ENCODE measurements at regions not wholly inside any gene's neighbourhood (a gene's known extent, or its start where the extent isn't known, plus 50 kb on each side); places are given as distances from the start of the nearest gene placed in this dataset.
"Not testable (repeated sequence)": the region's sequence is repeated elsewhere in the genome, so short reads cannot be mapped to it uniquely, and the experiment has no call there.

- H3K36me3 ChIP-seq (ENCODE audit: control insufficient read depth in 1 of 2, insufficient read depth in 2 of 2, low read length in 1 of 2): no peaks in the 10 kb centered on the region
- 55 to 58% methylated on average over 8 of the region's 8 CpGs for WGBS, 2 donors
- no peaks in the 10 kb centered on the region for H3K27me3 ChIP-seq (ENCODE audit: control insufficient read depth in 1 of 2, insufficient read depth in 2 of 2, low read length in 1 of 2)
- no peaks in the 10 kb centered on the region for H3K9me3 ChIP-seq (ENCODE audit: control insufficient read depth, low read length)
- no peak for ATAC-seq (ENCODE audit: low FRiP score)
- H3K4me3 ChIP-seq (ENCODE audit: low read length in 2 of 2): no peak overlapping the region
- no peak for DNase-seq
- intact Hi-C loops (cut with DNase I): no loop called here
- H3K27ac ChIP-seq (ENCODE audit: low read depth in 1 of 2, low read length in 2 of 2): no peak overlapping the region
- peaks cover 2 to 3% of the 10 kb centered on the region in 2 donors for H3K4me1 ChIP-seq (ENCODE audit: control insufficient read depth in 1 of 2, insufficient read depth in 2 of 2, low read length in 2 of 2)
These were observed 97.0 kb upstream of the CDC42BPA start for GRCh38 chr1:227415115-227415790.

- ATAC-seq (ENCODE audit: low FRiP score) (no peak), DNase-seq (no peak)
- intact Hi-C loops (cut with DNase I): no loop called here
- no peaks in the 10 kb centered on the region for H3K27me3 ChIP-seq (ENCODE audit: control insufficient read depth in 1 of 2, insufficient read depth in 2 of 2, low read length in 1 of 2)
- WGBS, 2 donors: 73 to 75% methylated on average over 7 of the region's 7 CpGs
- no peak overlapping the region for H3K27ac ChIP-seq (ENCODE audit: low read depth in 1 of 2, low read length in 2 of 2)
- no peaks in the 10 kb centered on the region for H3K9me3 ChIP-seq (ENCODE audit: control insufficient read depth, low read length)
- H3K36me3 ChIP-seq (ENCODE audit: control insufficient read depth in 1 of 2, insufficient read depth in 2 of 2, low read length in 1 of 2): no peaks in the 10 kb centered on the region
- H3K4me1 ChIP-seq (ENCODE audit: control insufficient read depth in 1 of 2, insufficient read depth in 2 of 2, low read length in 2 of 2): peaks cover under 1 to 3% of the 10 kb centered on the region in 2 donors
- H3K4me3 ChIP-seq (ENCODE audit: low read length in 2 of 2): no peak overlapping the region
These were observed 92.8 kb upstream of the CDC42BPA start for GRCh38 chr1:227411066-227411465.

DNA sequence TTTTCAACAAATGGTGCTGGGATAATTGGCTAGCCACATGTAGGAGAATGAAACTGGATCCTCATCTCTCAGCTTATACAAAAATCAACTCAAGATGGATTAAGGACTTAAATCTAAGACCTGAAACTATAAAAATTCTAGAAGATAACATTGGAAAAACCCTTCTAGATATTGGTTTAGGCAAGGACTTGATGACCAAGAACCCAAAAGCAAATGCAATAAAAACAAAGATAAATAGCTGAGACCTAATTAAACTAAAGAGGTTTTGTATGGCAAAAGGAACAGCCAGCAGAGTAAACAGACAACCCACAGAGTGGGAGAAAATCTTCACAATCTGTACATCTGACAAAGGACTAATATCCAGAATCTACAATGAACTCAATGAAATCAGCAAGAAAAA lies 88.0 kb upstream of the CDC42BPA start:
- H3K9me3 ChIP-seq (ENCODE audit: control insufficient read depth, low read length); H3K36me3 ChIP-seq (ENCODE audit: control insufficient read depth in 1 of 2, insufficient read depth in 2 of 2, low read length in 1 of 2); intact Hi-C loops (cut with DNase I); DNase-seq; H3K4me1 ChIP-seq (ENCODE audit: control insufficient read depth in 1 of 2, insufficient read depth in 2 of 2, low read length in 2 of 2); ATAC-seq (ENCODE audit: low FRiP score); H3K27ac ChIP-seq (ENCODE audit: low read depth in 1 of 2, low read length in 2 of 2); H3K4me3 ChIP-seq (ENCODE audit: low read length in 2 of 2); H3K27me3 ChIP-seq (ENCODE audit: control insufficient read depth in 1 of 2, insufficient read depth in 2 of 2, low read length in 1 of 2): not testable (repeated sequence)

DNA sequence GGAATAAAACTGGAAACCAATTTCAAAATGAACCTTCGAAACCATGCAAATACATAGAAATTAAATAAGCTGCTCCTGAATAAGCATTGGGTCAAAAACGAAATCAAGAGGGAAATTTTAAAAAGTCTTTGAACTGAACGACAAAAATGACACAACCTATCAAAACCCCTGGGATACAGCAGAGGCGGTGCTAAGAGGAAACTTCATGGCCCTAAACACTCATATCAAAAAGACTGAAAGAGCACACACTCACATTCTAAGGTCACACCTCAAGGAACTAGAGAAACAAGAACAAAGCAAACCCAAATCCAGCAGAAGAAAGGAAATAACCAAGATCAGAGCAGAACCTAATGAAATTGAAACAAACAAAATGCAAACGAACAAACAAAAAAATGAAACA lies 85.2 kb upstream of the CDC42BPA start:
- 67 to 72% methylated on average over 5 of the region's 5 CpGs for WGBS, 2 donors
- Histone ChIP-seq H3K27ac (ENCODE audit: low read depth in 1 of 2, low read length in 2 of 2) (no peak overlapping the region), H3K9me3 (ENCODE audit: control insufficient read depth, low read length) (no peaks in the 10 kb centered on the region), H3K4me1 (ENCODE audit: control insufficient read depth in 1 of 2, insufficient read depth in 2 of 2, low read length in 2 of 2) (no peaks in the 10 kb centered on the region), H3K27me3 (ENCODE audit: control insufficient read depth in 1 of 2, insufficient read depth in 2 of 2, low read length in 1 of 2) (no peaks in the 10 kb centered on the region), H3K36me3 (ENCODE audit: control insufficient read depth in 1 of 2, insufficient read depth in 2 of 2, low read length in 1 of 2) (no peaks in the 10 kb centered on the region), H3K4me3 (ENCODE audit: low read length in 2 of 2) (no peak overlapping the region)
- no peak for DNase-seq
- intact Hi-C loops (cut with DNase I): no loop called here
- ATAC-seq (ENCODE audit: low FRiP score): no peak

DNA sequence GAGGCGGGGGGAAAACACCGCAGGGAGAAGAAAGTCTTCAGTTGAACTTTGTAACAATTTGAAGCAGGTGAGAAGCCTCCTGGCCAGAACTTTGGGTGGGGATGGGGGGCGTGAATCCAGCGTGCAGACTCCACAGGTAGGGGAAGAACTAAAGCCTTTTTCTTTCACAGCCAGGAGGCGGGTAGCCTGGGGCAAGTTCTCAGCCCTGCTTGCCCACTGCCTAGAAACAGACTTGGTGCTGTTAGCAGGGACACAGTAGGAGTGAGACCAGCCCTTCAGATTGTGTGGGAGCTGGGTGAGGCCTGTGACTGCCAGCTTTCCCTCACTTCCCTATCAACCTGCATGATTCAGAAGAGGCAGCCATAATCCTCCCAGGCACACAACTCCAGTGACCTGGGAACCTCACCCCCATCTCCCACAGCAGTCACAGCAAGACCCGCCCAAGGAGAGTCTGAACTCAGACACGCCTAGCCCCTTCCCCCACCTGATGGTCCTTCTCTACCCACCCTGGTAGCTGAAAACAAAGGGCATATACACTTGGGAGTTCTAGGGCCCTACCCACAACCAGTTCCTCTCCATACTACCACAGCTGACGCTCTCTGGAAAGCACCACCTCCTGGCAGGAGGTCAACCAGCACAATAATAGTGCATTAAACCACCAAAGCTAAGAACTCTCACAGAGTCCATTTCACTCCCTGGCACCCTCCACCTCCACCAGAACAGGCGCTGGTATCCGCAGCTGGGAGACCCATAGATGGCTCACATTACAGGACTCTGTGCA lies 83.5 kb upstream of the CDC42BPA start:
- intact Hi-C loops (cut with DNase I): no loop called here
- no peaks in the 10 kb centered on the region for H3K4me1 ChIP-seq (ENCODE audit: control insufficient read depth in 1 of 2, insufficient read depth in 2 of 2, low read length in 2 of 2)
- DNase-seq: no peak
- no peak overlapping the region for H3K27ac ChIP-seq (ENCODE audit: low read depth in 1 of 2, low read length in 2 of 2)
- no peak overlapping the region for H3K4me3 ChIP-seq (ENCODE audit: low read length in 2 of 2)
- H3K36me3 ChIP-seq (ENCODE audit: control insufficient read depth in 1 of 2, insufficient read depth in 2 of 2, low read length in 1 of 2): no peaks in the 10 kb centered on the region
- ATAC-seq (ENCODE audit: low FRiP score): no peak
- no peaks in the 10 kb centered on the region for H3K9me3 ChIP-seq (ENCODE audit: control insufficient read depth, low read length)
- WGBS, 2 donors: 95 to 96% methylated on average over 10 of the region's 10 CpGs
- no peaks in the 10 kb centered on the region for H3K27me3 ChIP-seq (ENCODE audit: control insufficient read depth in 1 of 2, insufficient read depth in 2 of 2, low read length in 1 of 2)

- H3K36me3 ChIP-seq (ENCODE audit: control insufficient read depth in 1 of 2, insufficient read depth in 2 of 2, low read length in 1 of 2): no peaks in the 10 kb centered on the region
- intact Hi-C loops (cut with DNase I): no loop called here
These were observed 80.9 kb upstream of the CDC42BPA start for GRCh38 chr1:227399152-227399730.

GRCh38 chr1:227397354-227397978 lies 79.2 kb upstream of the CDC42BPA start:
- H3K4me1 ChIP-seq (ENCODE audit: control insufficient read depth in 1 of 2, insufficient read depth in 2 of 2, low read length in 2 of 2): no peaks in the 10 kb centered on the region
- H3K9me3 ChIP-seq (ENCODE audit: control insufficient read depth, low read length): no peaks in the 10 kb centered on the region
- no peaks in the 10 kb centered on the region for H3K36me3 ChIP-seq (ENCODE audit: control insufficient read depth in 1 of 2, insufficient read depth in 2 of 2, low read length in 1 of 2)
- ATAC-seq (ENCODE audit: low FRiP score) (no peak), DNase-seq (no peak)
- H3K27ac ChIP-seq (ENCODE audit: low read depth in 1 of 2, low read length in 2 of 2): no peak overlapping the region
- H3K4me3 ChIP-seq (ENCODE audit: low read length in 2 of 2): no peak overlapping the region
- 96 to 97% methylated on average over 5 of the region's 5 CpGs for WGBS, 2 donors
- intact Hi-C loops (cut with DNase I): no loop called here
- no peaks in the 10 kb centered on the region for H3K27me3 ChIP-seq (ENCODE audit: control insufficient read depth in 1 of 2, insufficient read depth in 2 of 2, low read length in 1 of 2)

More at GRCh38 chr1:227399152-227399730, 80.9 kb upstream of the CDC42BPA start:
- Histone ChIP-seq H3K4me3 (ENCODE audit: low read length in 2 of 2) (no peak overlapping the region), H3K9me3 (ENCODE audit: control insufficient read depth, low read length) (no peaks in the 10 kb centered on the region), H3K27me3 (ENCODE audit: control insufficient read depth in 1 of 2, insufficient read depth in 2 of 2, low read length in 1 of 2) (no peaks in the 10 kb centered on the region), H3K4me1 (ENCODE audit: control insufficient read depth in 1 of 2, insufficient read depth in 2 of 2, low read length in 2 of 2) (no peaks in the 10 kb centered on the region), H3K27ac (ENCODE audit: low read depth in 1 of 2, low read length in 2 of 2) (no peak overlapping the region)
- WGBS, 2 donors: 89 to 92% methylated on average over 4 of the region's 4 CpGs
- DNase-seq (no peak), ATAC-seq (ENCODE audit: low FRiP score) (no peak)

DNA sequence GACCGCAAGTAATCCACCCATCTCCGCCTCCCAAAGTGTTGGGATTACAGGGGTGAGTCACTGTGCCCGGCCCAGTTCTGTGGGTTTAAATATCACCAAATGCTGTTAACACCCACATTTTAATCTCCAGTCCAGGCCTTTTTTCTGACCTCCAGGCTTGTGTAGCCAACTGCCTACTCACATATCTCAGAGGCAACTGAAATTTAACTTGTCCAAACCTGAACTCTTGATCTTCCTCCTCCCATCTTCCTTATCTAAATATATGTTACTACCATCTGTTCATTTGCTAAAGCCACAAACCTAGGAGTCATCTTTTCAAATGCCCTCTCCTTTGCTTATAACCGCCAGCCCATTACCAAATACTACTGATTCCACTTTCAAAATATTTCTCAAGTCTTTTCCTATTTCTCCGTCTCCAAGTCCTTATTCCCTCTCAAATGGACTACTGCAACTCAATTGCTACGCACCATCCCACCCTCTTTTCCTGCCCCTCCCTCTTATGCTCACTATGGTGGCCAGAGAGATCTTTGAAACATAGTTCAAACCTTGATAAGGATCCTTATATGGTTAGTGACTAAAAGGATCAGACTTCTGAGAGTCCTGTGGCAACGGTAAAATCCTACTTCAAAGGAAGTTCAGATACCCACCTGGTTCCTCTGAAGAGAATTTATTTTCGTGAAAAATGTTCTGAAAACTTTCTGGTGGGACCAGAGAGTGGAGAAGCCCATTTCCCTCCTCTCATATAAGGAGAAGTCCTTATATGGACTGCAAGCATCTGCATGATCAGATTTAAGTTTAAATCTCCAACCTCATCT lies 78.5 kb upstream of the CDC42BPA start:
- no peak overlapping the region for H3K27ac ChIP-seq (ENCODE audit: low read depth in 1 of 2, low read length in 2 of 2)
- DNase-seq (no peak), ATAC-seq (ENCODE audit: low FRiP score) (no peak)
- H3K27me3 ChIP-seq (ENCODE audit: control insufficient read depth in 1 of 2, insufficient read depth in 2 of 2, low read length in 1 of 2): no peaks in the 10 kb centered on the region
- no peaks in the 10 kb centered on the region for H3K9me3 ChIP-seq (ENCODE audit: control insufficient read depth, low read length)
- intact Hi-C loops (cut with DNase I): no loop called here
- H3K4me3 ChIP-seq (ENCODE audit: low read length in 2 of 2): no peak overlapping the region
- WGBS, 2 donors: 80 to 84% methylated on average over 8 of the region's 8 CpGs
- no peaks in the 10 kb centered on the region for H3K36me3 ChIP-seq (ENCODE audit: control insufficient read depth in 1 of 2, insufficient read depth in 2 of 2, low read length in 1 of 2)
- no peaks in the 10 kb centered on the region for H3K4me1 ChIP-seq (ENCODE audit: control insufficient read depth in 1 of 2, insufficient read depth in 2 of 2, low read length in 2 of 2)

Data from aorta (tissue), 5 donors.